OCI-LY7 (cell line): ENCODE measurements at regions not wholly inside any gene's neighbourhood (a gene's known extent, or its start where the extent isn't known, plus 50 kb on each side); places are given as distances from the start of the nearest gene placed in this dataset.

Experiments used
- BruUV-seq: library from RNA; stranded (reverse); fragments of 400-500 nt; replicated peaks from 2 replicates; lab custom pipeline; 2021; lab: Mats Ljungman, UMichigan
- CTCF ChIA-PET: fragments of 300-600 bp; sonication (Branson Sonifier 250); formaldehyde crosslinking; loops from one replicate; lab custom pipeline; 2022; ENCODE audit warnings: antibody characterized with exemption; ENCODE audit not compliant: unreplicated experiment; lab: Charles Lee
- POLR2A ChIA-PET: fragments of 300-600 bp; sonication (Branson Sonifier 250); formaldehyde crosslinking; loops from one replicate; lab custom pipeline; 2022; ENCODE audit warnings: antibody characterized with exemption; lab: Charles Lee
- DNase-seq: peaks from one replicate; pipeline ENCODE4 v3.0.0-alpha.2; 2015; ENCODE audit warnings: low spot score
- H2AFZ ChIP-seq: fragments of 200-600 bp; sonication (generic), shearing (Covaris generic); 2 replicates; pipeline ENCODE4 v1.6.1; 2014; ENCODE audit warnings: mild to moderate bottlenecking, antibody characterized with exemption, low read length, moderate library complexity
- H3K27ac ChIP-seq: fragments of 200-600 bp; sonication (generic); 2 replicates; pipeline ENCODE4 v1.5.1; 2014; ENCODE audit warnings: mixed run types, low read depth, mild to moderate bottlenecking, moderate library complexity, low read length, inconsistent platforms; ENCODE audit not compliant: poor library complexity, severe bottlenecking
- H3K36me3 ChIP-seq: fragments of 200-600 bp; sonication (generic); 2 replicates; pipeline ENCODE4 v1.6.1; 2014; ENCODE audit warnings: mild to moderate bottlenecking, antibody characterized with exemption, low read length, moderate library complexity, mixed read lengths; ENCODE audit not compliant: insufficient read depth
- H3K4me1 ChIP-seq: fragments of 200-600 bp; sonication (generic); 2 replicates; pipeline ENCODE4 v1.5.1; 2014; ENCODE audit warnings: mild to moderate bottlenecking, low read length; ENCODE audit not compliant: insufficient read depth, poor library complexity, severe bottlenecking
- H3K4me2 ChIP-seq: fragments of 200-600 bp; sonication (generic); 2 replicates; pipeline ENCODE4 v1.6.1; 2014; ENCODE audit warnings: mild to moderate bottlenecking, low read length
- H3K4me3 ChIP-seq: fragments of 200-600 bp; sonication (generic); 2 replicates; pipeline ENCODE4 v1.5.1; 2014; ENCODE audit warnings: mild to moderate bottlenecking, low read depth, low read length; ENCODE audit not compliant: poor library complexity, severe bottlenecking
- H3K79me2 ChIP-seq: fragments of 200-600 bp; sonication (generic); 2 replicates; pipeline ENCODE4 v1.6.1; 2016; ENCODE audit warnings: low read depth, mild to moderate bottlenecking, low read length, moderate library complexity, mixed read lengths; ENCODE audit not compliant: insufficient read depth
- H3K9me2 ChIP-seq: fragments of 200-600 bp; sonication (generic); 2 replicates; pipeline ENCODE4 v1.6.1; 2016; ENCODE audit warnings: mild to moderate bottlenecking, low read length, mixed read lengths; ENCODE audit not compliant: insufficient read depth
- H3K9me3 ChIP-seq: fragments of 200-600 bp; sonication (generic); 2 replicates; pipeline ENCODE4 v1.6.1; 2014; ENCODE audit warnings: mild to moderate bottlenecking, mixed run types, low read length, mixed read lengths
- H4K20me1 ChIP-seq: fragments of 200-600 bp; sonication (generic); 2 replicates; pipeline ENCODE4 v1.6.1; 2014; ENCODE audit warnings: mild to moderate bottlenecking, antibody characterized with exemption, low read length, moderate library complexity, mixed read lengths; ENCODE audit not compliant: insufficient read depth
- CTCF ChIP-seq: fragments of 200-600 bp; sonication (generic); conservative IDR thresholded peaks from 2 replicates; pipeline ENCODE4 v1.5.1; 2014; ENCODE audit warnings: mild to moderate bottlenecking, antibody characterized with exemption, low read length, moderate library complexity, mixed read lengths
- EZH2phosphoT487 ChIP-seq: fragments of 200-600 bp; sonication (generic); IDR thresholded peaks from 2 replicates; pipeline ENCODE4 v1.6.1; 2018; ENCODE audit warnings: low read depth, borderline replicate concordance, mild to moderate bottlenecking, mixed run types, antibody characterized with exemption, low read length, moderate library complexity, mixed read lengths
- intact Hi-C: fragments of 100-400 bp; cut with micrococcal nuclease; formaldehyde crosslinking; loops from one replicate; pipeline ENCODE4 v1.10.0; 2022; ENCODE audit not compliant: unreplicated experiment

GRCh38 chr10:128233422-128233821 lies 107.2 kb upstream of the MKI67 start:
- TF ChIP-seq EZH2phosphoT487: no peak
- no peak for TF ChIP-seq CTCF
- no peak for DNase-seq
- H4K20me1 ChIP-seq: no peaks in the 10 kb centered on the region
- no peaks in the 10 kb centered on the region for H3K79me2 ChIP-seq
- H2AFZ ChIP-seq: no peak overlapping the region
- H3K4me2 ChIP-seq: no peak overlapping the region
- BruUV-seq: no TSS peak
- ChIA-PET CTCF (no interaction called here), POLR2A (no interaction called here)
- H3K27ac ChIP-seq: no peak overlapping the region
- H3K4me1 ChIP-seq: no peaks in the 10 kb centered on the region
- H3K36me3 ChIP-seq: no peaks in the 10 kb centered on the region
- H3K9me2 ChIP-seq: no peaks in the 10 kb centered on the region
- intact Hi-C loops: no loop called here
- H3K9me3 ChIP-seq: no peaks in the 10 kb centered on the region
- H3K4me3 ChIP-seq: no peak overlapping the region

GRCh38 chr10:128237710-128238109 lies 111.5 kb upstream of the MKI67 start:
- intact Hi-C loops: no loop called here
- Histone ChIP-seq H2AFZ (no peak overlapping the region), H4K20me1 (no peaks in the 10 kb centered on the region), H3K79me2 (no peaks in the 10 kb centered on the region), H3K4me3 (no peak overlapping the region), H3K27ac (no peak overlapping the region), H3K9me2 (no peaks in the 10 kb centered on the region), H3K4me1 (no peaks in the 10 kb centered on the region), H3K4me2 (no peak overlapping the region), H3K36me3 (no peaks in the 10 kb centered on the region), H3K9me3 (no peaks in the 10 kb centered on the region)
- BruUV-seq: no TSS peak
- CTCF ChIA-PET: no interaction called here
- DNase-seq: no peak
- POLR2A ChIA-PET: no interaction called here
- no peak for TF ChIP-seq EZH2phosphoT487

DNA sequence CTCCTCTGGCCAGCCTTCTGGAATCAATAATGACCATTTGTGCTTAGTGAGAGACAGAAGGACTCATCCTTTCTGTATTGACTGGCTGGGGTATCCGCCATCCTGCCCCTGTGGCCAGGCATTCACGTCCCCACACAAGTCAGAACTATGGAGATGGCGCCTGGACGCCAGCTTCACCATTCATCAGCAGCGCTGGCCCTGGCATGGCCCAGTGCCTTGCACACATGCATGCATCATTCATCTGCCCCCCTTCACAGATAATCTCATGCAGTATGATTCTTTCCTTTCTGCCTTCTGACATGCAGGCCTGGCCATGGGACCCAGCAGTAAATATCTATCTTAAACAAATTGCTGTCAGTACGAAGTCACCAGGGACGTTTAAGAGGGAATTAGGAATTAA lies 114.8 kb upstream of the MKI67 start:
- Histone ChIP-seq H3K79me2 (no peaks in the 10 kb centered on the region), H4K20me1 (no peaks in the 10 kb centered on the region), H3K9me3 (no peaks in the 10 kb centered on the region), H3K36me3 (no peaks in the 10 kb centered on the region), H3K27ac (no peak overlapping the region), H3K4me3 (no peak overlapping the region), H2AFZ (no peak overlapping the region), H3K9me2 (no peaks in the 10 kb centered on the region), H3K4me2 (no peak overlapping the region), H3K4me1 (no peaks in the 10 kb centered on the region)
- no peak for DNase-seq
- BruUV-seq: no TSS peak
- ChIA-PET CTCF (no interaction called here), POLR2A (no interaction called here)
- intact Hi-C loops: no loop called here
- no peak for TF ChIP-seq EZH2phosphoT487
- TF ChIP-seq CTCF: no peak
